Prostate gland (tissue), 2 donors: ENCODE measurements at regions not wholly inside any gene's neighbourhood (a gene's known extent, or its start where the extent isn't known, plus 50 kb on each side); places are given as distances from the start of the nearest gene placed in this dataset.

Experiments used
- POLR2A ChIP-seq: fragments of 450-650 bp; IDR thresholded peaks from one replicate; pipeline ENCODE4 v1.6.1; 2016; ENCODE audit warnings: antibody characterized with exemption, mild to moderate bottlenecking
- TF ChIP-seq, protein P1 (sequence below), 4 experiments: fragments of 200-600 bp in 2 of 4; fragments of 450-650 bp in 2 of 4; sonication (generic) in 2 of 4; IDR thresholded peaks; 1 replicate in 3 of 4; 2 replicates in 1 of 4; pipeline ENCODE4 v1.5.1; 2016 to 2019; ENCODE audit warnings: antibody characterized with exemption in 4 of 4, mild to moderate bottlenecking in 2 of 4, moderate library complexity in 2 of 4

DNA sequence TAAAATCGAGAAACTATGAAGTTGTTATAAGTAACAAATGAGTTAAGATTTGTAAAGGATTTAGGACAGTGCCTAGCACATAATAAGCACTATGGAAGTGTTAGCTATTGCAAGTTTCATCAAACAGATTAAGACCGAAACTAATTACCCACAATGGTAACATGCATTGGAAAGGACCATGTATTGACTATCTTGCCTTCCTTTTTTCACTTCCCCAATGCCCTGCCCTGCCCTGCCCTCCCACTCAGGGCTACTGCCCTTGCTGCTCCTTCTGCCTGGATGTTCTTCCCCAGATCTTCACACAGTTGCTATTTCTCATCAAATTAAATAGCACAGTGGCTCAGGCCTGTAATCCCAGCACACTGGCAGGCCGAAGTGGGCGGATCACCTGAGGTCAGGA lies 202.1 kb upstream of the PSMD7 start:
- TF ChIP-seq POLR2A: no peak
- TF ChIP-seq, protein P1, sequence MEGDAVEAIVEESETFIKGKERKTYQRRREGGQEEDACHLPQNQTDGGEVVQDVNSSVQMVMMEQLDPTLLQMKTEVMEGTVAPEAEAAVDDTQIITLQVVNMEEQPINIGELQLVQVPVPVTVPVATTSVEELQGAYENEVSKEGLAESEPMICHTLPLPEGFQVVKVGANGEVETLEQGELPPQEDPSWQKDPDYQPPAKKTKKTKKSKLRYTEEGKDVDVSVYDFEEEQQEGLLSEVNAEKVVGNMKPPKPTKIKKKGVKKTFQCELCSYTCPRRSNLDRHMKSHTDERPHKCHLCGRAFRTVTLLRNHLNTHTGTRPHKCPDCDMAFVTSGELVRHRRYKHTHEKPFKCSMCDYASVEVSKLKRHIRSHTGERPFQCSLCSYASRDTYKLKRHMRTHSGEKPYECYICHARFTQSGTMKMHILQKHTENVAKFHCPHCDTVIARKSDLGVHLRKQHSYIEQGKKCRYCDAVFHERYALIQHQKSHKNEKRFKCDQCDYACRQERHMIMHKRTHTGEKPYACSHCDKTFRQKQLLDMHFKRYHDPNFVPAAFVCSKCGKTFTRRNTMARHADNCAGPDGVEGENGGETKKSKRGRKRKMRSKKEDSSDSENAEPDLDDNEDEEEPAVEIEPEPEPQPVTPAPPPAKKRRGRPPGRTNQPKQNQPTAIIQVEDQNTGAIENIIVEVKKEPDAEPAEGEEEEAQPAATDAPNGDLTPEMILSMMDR (IDR thresholded peaks at IDR 0.05): no peak
